ENCODE measurements at regions not wholly inside any gene's neighbourhood (a gene's known extent, or its start where the extent isn't known, plus 50 kb on each side); places are given as distances from the start of the nearest gene placed in this dataset.

DNA sequence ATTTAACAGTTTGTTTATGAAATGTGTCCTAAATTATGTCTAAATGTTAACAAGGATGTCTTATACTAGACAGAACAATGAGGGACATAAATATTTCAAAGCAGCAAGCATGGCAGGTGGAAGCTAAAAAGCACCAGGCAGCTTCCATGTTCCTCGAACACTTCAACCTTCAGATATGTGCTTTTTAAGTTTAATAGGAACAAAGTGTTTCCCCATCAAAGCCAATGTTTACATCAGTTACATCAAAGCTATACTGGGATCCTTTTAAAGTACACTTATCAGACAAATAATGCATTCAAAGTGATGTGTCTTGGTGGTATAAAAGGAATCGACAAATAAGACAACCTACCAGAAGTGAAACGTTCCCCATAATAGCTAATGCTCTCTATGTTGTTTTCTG, 2841.1 kb upstream of the PCDH20 start:
- dilution Hi-C loops (cut with MboI; ENCODE audit: extremely low pct_ligation_motif_present, low sequenced_read_pairs) (no loop called here), intact Hi-C loops (cut with micrococcal nuclease) (no loop called here)
- H3K36me3 ChIP-seq (ENCODE audit: control insufficient read depth in 2 of 2, extremely low read depth in 1 of 2, insufficient read depth in 2 of 2, low read length in 2 of 2), result no peaks in the 10 kb centered on the region
- no peak overlapping the region for H3K27ac ChIP-seq (ENCODE audit: insufficient read depth, low read depth, low read length)
- no peak for TF ChIP-seq POLR2A (IDR thresholded peaks at IDR 0.05; ENCODE audit: low read depth, low read length)
- TF ChIP-seq GATA2 (IDR thresholded peaks at IDR 0.05; ENCODE audit: insufficient read depth, insufficient read length, low read depth, low read length), result no peak
- no peak for TF ChIP-seq POLR2AphosphoS5 (IDR thresholded peaks at IDR 0.05; ENCODE audit: insufficient read depth, low read depth, low read length)
- TF ChIP-seq, protein P1, sequence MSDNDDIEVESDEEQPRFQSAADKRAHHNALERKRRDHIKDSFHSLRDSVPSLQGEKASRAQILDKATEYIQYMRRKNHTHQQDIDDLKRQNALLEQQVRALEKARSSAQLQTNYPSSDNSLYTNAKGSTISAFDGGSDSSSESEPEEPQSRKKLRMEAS (IDR thresholded peaks at IDR 0.05; ENCODE audit: insufficient read depth, insufficient read length), result no peak
- no peak for TF ChIP-seq MYC (IDR thresholded peaks at IDR 0.05; ENCODE audit: low read depth, low read length)
- no peak for TF ChIP-seq FOS (IDR thresholded peaks at IDR 0.05; ENCODE audit: borderline replicate concordance, insufficient read depth, low read length)
- no peak for TF ChIP-seq JUN (IDR thresholded peaks at IDR 0.05; ENCODE audit: borderline replicate concordance, insufficient read depth, insufficient read length, low read depth)
- TF ChIP-seq, protein P2, sequence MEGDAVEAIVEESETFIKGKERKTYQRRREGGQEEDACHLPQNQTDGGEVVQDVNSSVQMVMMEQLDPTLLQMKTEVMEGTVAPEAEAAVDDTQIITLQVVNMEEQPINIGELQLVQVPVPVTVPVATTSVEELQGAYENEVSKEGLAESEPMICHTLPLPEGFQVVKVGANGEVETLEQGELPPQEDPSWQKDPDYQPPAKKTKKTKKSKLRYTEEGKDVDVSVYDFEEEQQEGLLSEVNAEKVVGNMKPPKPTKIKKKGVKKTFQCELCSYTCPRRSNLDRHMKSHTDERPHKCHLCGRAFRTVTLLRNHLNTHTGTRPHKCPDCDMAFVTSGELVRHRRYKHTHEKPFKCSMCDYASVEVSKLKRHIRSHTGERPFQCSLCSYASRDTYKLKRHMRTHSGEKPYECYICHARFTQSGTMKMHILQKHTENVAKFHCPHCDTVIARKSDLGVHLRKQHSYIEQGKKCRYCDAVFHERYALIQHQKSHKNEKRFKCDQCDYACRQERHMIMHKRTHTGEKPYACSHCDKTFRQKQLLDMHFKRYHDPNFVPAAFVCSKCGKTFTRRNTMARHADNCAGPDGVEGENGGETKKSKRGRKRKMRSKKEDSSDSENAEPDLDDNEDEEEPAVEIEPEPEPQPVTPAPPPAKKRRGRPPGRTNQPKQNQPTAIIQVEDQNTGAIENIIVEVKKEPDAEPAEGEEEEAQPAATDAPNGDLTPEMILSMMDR (IDR thresholded peaks at IDR 0.05; ENCODE audit: extremely low read depth in 1 of 2, insufficient read depth in 1 of 2, low read depth in 1 of 2, low read length in 2 of 2), result no peak
- TF ChIP-seq EZH2 (IDR thresholded peaks at IDR 0.05; ENCODE audit: borderline replicate concordance, low read depth, low read length, severe bottlenecking), result no peak
- ChIA-PET CTCF (no interaction called here), POLR2A (no interaction called here)
- H3K9ac ChIP-seq (replicated peaks; ENCODE audit: extremely low read depth, insufficient read depth, low read length), result no peak overlapping the region
- no peaks in the 10 kb centered on the region for H3K9me1 ChIP-seq (replicated peaks; ENCODE audit: control insufficient read depth, extremely low read depth, insufficient read depth, low read length)
- FAIRE-seq, result peak; percentile 53
- no peaks in the 10 kb centered on the region for H3K9me3 ChIP-seq (replicated peaks; ENCODE audit: control insufficient read depth, insufficient read depth, low read length)
- H3K79me2 ChIP-seq (ENCODE audit: control insufficient read depth, insufficient read depth, low read length), result no peaks in the 10 kb centered on the region
- no TSS peak for BruUV-seq (replicated peaks)
- no peaks in the 10 kb centered on the region for H3K27me3 ChIP-seq (ENCODE audit: control insufficient read depth in 2 of 2, insufficient read depth in 2 of 2, low read length in 2 of 2)
- no peak for DNase-seq (ENCODE audit: low read depth, low spot score)
- H3K4me3 ChIP-seq (replicated peaks in 1 of 3; ENCODE audit: insufficient read depth in 1 of 3, low read depth in 1 of 3, low read length in 3 of 3), result no peak overlapping the region
- no peak overlapping the region for H2AFZ ChIP-seq (ENCODE audit: low read depth, low read length)
- no peaks in the 10 kb centered on the region for H3K4me1 ChIP-seq (ENCODE audit: control insufficient read depth, extremely low read depth, insufficient read depth, low read length)
- no peak overlapping the region for H3K4me2 ChIP-seq (ENCODE audit: insufficient read depth, low read length)
- no peaks in the 10 kb centered on the region for H4K20me1 ChIP-seq (replicated peaks; ENCODE audit: control insufficient read depth, extremely low read depth, insufficient read depth, low read length)

Measured in endothelial cell of umbilical vein (primary cell).